IMR-90 (cell line): ENCODE measurements at regions not wholly inside any gene's neighbourhood (a gene's known extent, or its start where the extent isn't known, plus 50 kb on each side); places are given as distances from the start of the nearest gene placed in this dataset.

Source experiments
- ATAC-seq: fragments of 200-7000 bp; cut with Tn5 transposase; 2 replicates; pipeline ENCODE4 v1.9.1; 2020; ENCODE audit warnings: low read depth, mild to moderate bottlenecking, moderate library complexity
- BruUV-seq: library from RNA; stranded (reverse); fragments of 400-500 nt; replicated peaks from 2 replicates; lab custom pipeline; 2021; lab: Mats Ljungman, UMichigan
- CTCF ChIA-PET: fragments of 300-600 bp; formaldehyde crosslinking; extraction: SDS; loops from one replicate; lab custom pipeline; 2021; ENCODE audit warnings: antibody characterized with exemption; lab: Yijun Ruan, JAX
- POLR2A ChIA-PET: fragments of 300-600 bp; sonication (Branson Sonifier 250); formaldehyde crosslinking; loops from one replicate; lab custom pipeline; 2022; ENCODE audit warnings: antibody characterized with exemption; ENCODE audit not compliant: unreplicated experiment; lab: Charles Lee
- DNase-seq: peaks from one replicate; pipeline ENCODE4 v3.0.0; 2013
- H2AFZ ChIP-seq: replicated peaks from 2 replicates; pipeline ENCODE3; 2013; ENCODE audit warnings: low read length, mild to moderate bottlenecking; ENCODE audit not compliant: poor library complexity
- H2AK5ac ChIP-seq: 2 replicates; pipeline ENCODE4 v1.6.1; 2013; ENCODE audit warnings: low read depth, low read length, inconsistent platforms
- H2AK9ac ChIP-seq: replicated peaks from 2 replicates; pipeline ENCODE3; 2013; ENCODE audit warnings: mild to moderate bottlenecking, low read depth, low read length, moderate library complexity; ENCODE audit not compliant: poor library complexity
- H2BK120ac ChIP-seq: 2 replicates; pipeline ENCODE4 v1.6.1; 2013; ENCODE audit warnings: low read depth, low read length, inconsistent platforms
- H2BK15ac ChIP-seq: 3 replicates; pipeline ENCODE4 v1.6.1; 2013; ENCODE audit warnings: low read depth, low read length, inconsistent platforms
- H2BK20ac ChIP-seq: 2 replicates; pipeline ENCODE4 v1.6.1; 2013; ENCODE audit warnings: low read depth, mild to moderate bottlenecking, inconsistent platforms, low read length, moderate library complexity
- H2BK5ac ChIP-seq: 2 replicates; pipeline ENCODE4 v1.6.1; 2013; ENCODE audit warnings: mild to moderate bottlenecking, low read depth, low read length, inconsistent platforms; ENCODE audit not compliant: poor library complexity, severe bottlenecking
- H3K14ac ChIP-seq: replicated peaks from 2 replicates; pipeline ENCODE4 v1.6.1; 2013; ENCODE audit warnings: low read depth, low read length, inconsistent platforms
- H3K18ac ChIP-seq: 2 replicates; pipeline ENCODE4 v1.6.1; 2013; ENCODE audit warnings: low read depth, low read length, control low read depth
- H3K23ac ChIP-seq: 2 replicates; pipeline ENCODE4 v1.6.1; 2013; ENCODE audit warnings: low read depth, low read length, inconsistent platforms
- H3K27ac ChIP-seq: 2 replicates; pipeline ENCODE4 v1.5.1; 2013; ENCODE audit warnings: mild to moderate bottlenecking, control low read depth, low read length; ENCODE audit not compliant: insufficient read depth
- H3K27me3 ChIP-seq: 2 replicates; pipeline ENCODE4 v1.6.1; 2013; ENCODE audit warnings: low read length; ENCODE audit not compliant: control insufficient read depth, insufficient read depth
- H3K36me3 ChIP-seq: 2 replicates; pipeline ENCODE4 v1.6.1; 2013; ENCODE audit warnings: low read length, mixed read lengths; ENCODE audit not compliant: control insufficient read depth, insufficient read depth
- H3K4ac ChIP-seq: 2 replicates; pipeline ENCODE4 v1.6.1; 2013; ENCODE audit warnings: low read depth, low read length, inconsistent platforms
- H3K4me1 ChIP-seq: 2 replicates; pipeline ENCODE4 v1.6.1; 2013; ENCODE audit warnings: low read length, mixed read lengths; ENCODE audit not compliant: control insufficient read depth, insufficient read depth
- H3K4me2 ChIP-seq: 2 replicates; pipeline ENCODE4 v1.6.1; 2013; ENCODE audit warnings: low read depth, mild to moderate bottlenecking, control low read depth, low read length, moderate library complexity
- H3K4me3 ChIP-seq: 2 replicates; pipeline ENCODE4 v1.5.1; 2013; ENCODE audit warnings: low read depth, mild to moderate bottlenecking, control low read depth, low read length, moderate library complexity; ENCODE audit not compliant: insufficient read depth
- H3K56ac ChIP-seq: 2 replicates; pipeline ENCODE4 v1.6.1; 2013; ENCODE audit warnings: low read length, inconsistent platforms; ENCODE audit not compliant: insufficient read depth; ENCODE audit errors: extremely low read depth
- H3K79me1 ChIP-seq, 2 experiments: 2 replicates each; pipeline ENCODE4 v1.6.1; 2013; ENCODE audit warnings: low read length in 2 of 2, inconsistent platforms in 1 of 2, low read depth in 1 of 2
- H3K9ac ChIP-seq: 2 replicates; pipeline ENCODE4 v1.6.1; 2013; ENCODE audit warnings: low read depth, low read length, control low read depth
- H3K9me1 ChIP-seq: 2 replicates; pipeline ENCODE4 v1.6.1; 2013; ENCODE audit warnings: low read length, inconsistent platforms; ENCODE audit not compliant: insufficient read depth
- H3K9me3 ChIP-seq: 2 replicates; pipeline ENCODE4 v1.6.1; 2013; ENCODE audit warnings: low read length; ENCODE audit not compliant: control insufficient read depth, insufficient read depth
- H4K20me1 ChIP-seq: 2 replicates; pipeline ENCODE4 v1.6.1; 2013; ENCODE audit warnings: low read length, inconsistent platforms; ENCODE audit not compliant: insufficient read depth
- H4K5ac ChIP-seq: 2 replicates; pipeline ENCODE4 v1.6.1; 2013; ENCODE audit warnings: mild to moderate bottlenecking, low read depth, low read length, control low read depth
- H4K8ac ChIP-seq, 2 experiments: 2 replicates each; pipeline ENCODE4 v1.6.1; 2013; ENCODE audit warnings: low read depth in 2 of 2, low read length in 2 of 2, control low read depth in 1 of 2, inconsistent platforms in 1 of 2
- H4K91ac ChIP-seq: 2 replicates; pipeline ENCODE4 v1.6.1; 2013; ENCODE audit warnings: low read depth, low read length, inconsistent platforms; ENCODE audit not compliant: insufficient read depth
- BHLHE40 ChIP-seq: fragments of 150-350 bp; IDR thresholded peaks from 2 replicates; pipeline ENCODE4 v1.6.1; 2016; ENCODE audit warnings: mild to moderate bottlenecking, low read depth, low read length
- CEBPB ChIP-seq: IDR thresholded peaks from 2 replicates; pipeline ENCODE4 v1.6.1; 2012; ENCODE audit warnings: low read depth, low read length, improper control_type of control experiment
- CHD1 ChIP-seq: IDR thresholded peaks from 2 replicates; pipeline ENCODE4 v1.6.1; 2012; ENCODE audit warnings: low read depth, low read length, improper control_type of control experiment
- FOS ChIP-seq: fragments of 150-350 bp; IDR thresholded peaks from 2 replicates; pipeline ENCODE4 v1.6.1; 2016; ENCODE audit warnings: low read depth, low read length
- MAFK ChIP-seq: IDR thresholded peaks from 2 replicates; pipeline ENCODE4 v1.6.1; 2012; ENCODE audit warnings: low read depth, low read length, improper control_type of control experiment
- MAZ ChIP-seq: IDR thresholded peaks from 2 replicates; pipeline ENCODE4 v1.6.1; 2012; ENCODE audit warnings: low read depth, mild to moderate bottlenecking, low read length, improper control_type of control experiment, moderate library complexity, borderline replicate concordance
- MXI1 ChIP-seq: IDR thresholded peaks from 2 replicates; pipeline ENCODE4 v1.6.1; 2012; ENCODE audit warnings: low read depth, mild to moderate bottlenecking, low read length, moderate library complexity, borderline replicate concordance
- NFE2L2 ChIP-seq: fragments of 150-350 bp; IDR thresholded peaks from 2 replicates; pipeline ENCODE4 v1.6.1; 2016; ENCODE audit warnings: low read depth, mild to moderate bottlenecking, low read length
- POLR2A ChIP-seq: IDR thresholded peaks from 2 replicates; pipeline ENCODE4 v1.6.1; 2012; ENCODE audit warnings: mild to moderate bottlenecking, low read depth, low read length
- RAD21 ChIP-seq: IDR thresholded peaks from 2 replicates; pipeline ENCODE4 v1.6.1; 2012; ENCODE audit warnings: low read length, improper control_type of control experiment
- RCOR1 ChIP-seq: IDR thresholded peaks from 2 replicates; pipeline ENCODE4 v1.6.1; 2012; ENCODE audit warnings: mild to moderate bottlenecking, low read length, improper control_type of control experiment; ENCODE audit not compliant: insufficient replicate concordance
- RFX5 ChIP-seq: IDR thresholded peaks from 2 replicates; pipeline ENCODE4 v1.8.0; 2012; ENCODE audit warnings: low read depth, mild to moderate bottlenecking, low read length, moderate library complexity
- SMC3 ChIP-seq: fragments of 150-350 bp; IDR thresholded peaks from 2 replicates; pipeline ENCODE4 v1.6.1; 2016; ENCODE audit warnings: low read depth, mild to moderate bottlenecking, antibody characterized with exemption, low read length, moderate library complexity
- WGBS, 2 experiments: methylation state at CpG; one replicate each; pipeline versions ENCODE4 v1.1.5 to v1.1.7; 2013; ENCODE audit warnings: missing lambda C conversion rate in 2 of 2; ENCODE audit not compliant: insufficient read length in 1 of 2; ENCODE audit errors: extremely low coverage in 2 of 2; 5-methylcytosine and 5-hydroxymethylcytosine counted together
- dilution Hi-C: fragments of 300-500 bp; cut with HindIII; formaldehyde crosslinking; loops from one replicate; pipeline ENCODE4 v1.14.3; 2018; ENCODE audit warnings: low sequenced_read_pairs; ENCODE audit not compliant: unreplicated experiment
- in situ Hi-C: fragments of 300-500 bp; cut with MboI; formaldehyde crosslinking; loops from 3 replicates; pipeline ENCODE4 v1.14.3; 2019; ENCODE audit warnings: low sequenced_read_pairs, inconsistent platforms, mixed read lengths
- intact Hi-C: fragments of 100-400 bp; cut with micrococcal nuclease; formaldehyde crosslinking; loops from 2 replicates; pipeline ENCODE4 v1.10.0; 2022
- TF ChIP-seq, protein P1 (sequence below): fragments of 150-350 bp; IDR thresholded peaks from 2 replicates; pipeline ENCODE4 v1.6.1; 2017; ENCODE audit warnings: mild to moderate bottlenecking, antibody characterized with exemption, low read length, low read depth
- TF ChIP-seq, protein P2 (sequence below): conservative IDR thresholded peaks from 2 replicates; pipeline ENCODE4 v1.5.1; 2012; ENCODE audit warnings: mild to moderate bottlenecking, low read depth, low read length, improper control_type of control experiment
- TF ChIP-seq, protein P3 (sequence below): fragments of 150-350 bp; IDR thresholded peaks from 2 replicates; pipeline ENCODE4 v1.6.1; 2016; ENCODE audit warnings: low read depth, mild to moderate bottlenecking, low read length, moderate library complexity, borderline replicate concordance

DNA sequence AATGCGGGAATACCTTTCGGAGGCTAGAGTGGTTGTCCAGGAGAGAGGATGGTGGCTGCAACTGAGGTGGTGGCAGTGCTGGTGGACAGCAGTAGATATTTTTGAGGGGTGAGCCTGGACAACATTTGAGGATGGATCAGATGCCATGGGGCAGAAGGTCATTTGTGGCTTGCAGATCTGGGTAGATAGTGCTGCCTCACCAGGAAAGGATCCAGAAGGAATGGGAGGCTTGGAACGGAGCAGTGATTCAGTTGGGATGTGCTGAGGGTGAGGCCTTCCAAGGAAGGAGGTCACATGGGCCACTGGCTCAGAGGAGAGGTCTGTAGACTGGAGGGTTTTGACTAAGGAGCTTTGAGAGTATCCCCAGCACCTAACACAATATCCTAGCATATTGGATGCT is 110.8 kb upstream of the KAZN start:
- Histone ChIP-seq H2AK9ac (peak overlapping the region; percentile 48), H3K36me3 (no peaks in the 10 kb centered on the region), H2AFZ (no peak overlapping the region), H2BK120ac (no peak overlapping the region), H4K5ac (no peak overlapping the region), H4K91ac (no peak overlapping the region), H3K23ac (no peak overlapping the region), H3K9me3 (peaks cover 2% of the 10 kb centered on the region; the same call in 1 of the 2 replicates), H2BK20ac (no peak overlapping the region), H3K27me3 (no peaks in the 10 kb centered on the region), H2BK15ac (no peak overlapping the region), H4K8ac (no peak overlapping the region), H3K18ac (no peak overlapping the region), H4K20me1 (no peaks in the 10 kb centered on the region), H3K79me1 (no peaks in the 10 kb centered on the region), H3K4me3 (no peak overlapping the region), H3K4ac (no peak overlapping the region), H3K56ac (no peak overlapping the region), H3K9ac (no peak overlapping the region), H3K14ac (no peak overlapping the region), H2AK5ac (no peak overlapping the region), H3K9me1 (no peaks in the 10 kb centered on the region), H3K4me2 (no peak overlapping the region), H2BK5ac (no peak overlapping the region), H3K4me1 (peaks cover 8% of the 10 kb centered on the region; the same call in 1 of the 2 replicates), H3K27ac (no peak overlapping the region)
- TF ChIP-seq RFX5, result no peak
- TF ChIP-seq RAD21, result no peak
- no peak for TF ChIP-seq POLR2A
- TF ChIP-seq NFE2L2, result no peak
- TF ChIP-seq FOS, result no peak
- no peak for TF ChIP-seq CEBPB
- TF ChIP-seq, protein P1, sequence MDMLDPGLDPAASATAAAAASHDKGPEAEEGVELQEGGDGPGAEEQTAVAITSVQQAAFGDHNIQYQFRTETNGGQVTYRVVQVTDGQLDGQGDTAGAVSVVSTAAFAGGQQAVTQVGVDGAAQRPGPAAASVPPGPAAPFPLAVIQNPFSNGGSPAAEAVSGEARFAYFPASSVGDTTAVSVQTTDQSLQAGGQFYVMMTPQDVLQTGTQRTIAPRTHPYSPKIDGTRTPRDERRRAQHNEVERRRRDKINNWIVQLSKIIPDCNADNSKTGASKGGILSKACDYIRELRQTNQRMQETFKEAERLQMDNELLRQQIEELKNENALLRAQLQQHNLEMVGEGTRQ, result no peak
- no peak for TF ChIP-seq SMC3
- TF ChIP-seq MAZ, result no peak
- no peak for TF ChIP-seq BHLHE40
- no peak for TF ChIP-seq MXI1
- TF ChIP-seq, protein P2, sequence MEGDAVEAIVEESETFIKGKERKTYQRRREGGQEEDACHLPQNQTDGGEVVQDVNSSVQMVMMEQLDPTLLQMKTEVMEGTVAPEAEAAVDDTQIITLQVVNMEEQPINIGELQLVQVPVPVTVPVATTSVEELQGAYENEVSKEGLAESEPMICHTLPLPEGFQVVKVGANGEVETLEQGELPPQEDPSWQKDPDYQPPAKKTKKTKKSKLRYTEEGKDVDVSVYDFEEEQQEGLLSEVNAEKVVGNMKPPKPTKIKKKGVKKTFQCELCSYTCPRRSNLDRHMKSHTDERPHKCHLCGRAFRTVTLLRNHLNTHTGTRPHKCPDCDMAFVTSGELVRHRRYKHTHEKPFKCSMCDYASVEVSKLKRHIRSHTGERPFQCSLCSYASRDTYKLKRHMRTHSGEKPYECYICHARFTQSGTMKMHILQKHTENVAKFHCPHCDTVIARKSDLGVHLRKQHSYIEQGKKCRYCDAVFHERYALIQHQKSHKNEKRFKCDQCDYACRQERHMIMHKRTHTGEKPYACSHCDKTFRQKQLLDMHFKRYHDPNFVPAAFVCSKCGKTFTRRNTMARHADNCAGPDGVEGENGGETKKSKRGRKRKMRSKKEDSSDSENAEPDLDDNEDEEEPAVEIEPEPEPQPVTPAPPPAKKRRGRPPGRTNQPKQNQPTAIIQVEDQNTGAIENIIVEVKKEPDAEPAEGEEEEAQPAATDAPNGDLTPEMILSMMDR, result no peak
- no peak for TF ChIP-seq CHD1
- TF ChIP-seq, protein P3, sequence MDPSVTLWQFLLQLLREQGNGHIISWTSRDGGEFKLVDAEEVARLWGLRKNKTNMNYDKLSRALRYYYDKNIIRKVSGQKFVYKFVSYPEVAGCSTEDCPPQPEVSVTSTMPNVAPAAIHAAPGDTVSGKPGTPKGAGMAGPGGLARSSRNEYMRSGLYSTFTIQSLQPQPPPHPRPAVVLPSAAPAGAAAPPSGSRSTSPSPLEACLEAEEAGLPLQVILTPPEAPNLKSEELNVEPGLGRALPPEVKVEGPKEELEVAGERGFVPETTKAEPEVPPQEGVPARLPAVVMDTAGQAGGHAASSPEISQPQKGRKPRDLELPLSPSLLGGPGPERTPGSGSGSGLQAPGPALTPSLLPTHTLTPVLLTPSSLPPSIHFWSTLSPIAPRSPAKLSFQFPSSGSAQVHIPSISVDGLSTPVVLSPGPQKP, result no peak
- TF ChIP-seq RCOR1, result no peak
- no peak for TF ChIP-seq MAFK
- ChIA-PET POLR2A (no interaction called here), CTCF (no interaction called here)
- BruUV-seq, result no TSS peak
- 74% methylated on average over 3 of the region's 3 CpGs; no CpG with 5 or more reads in 1 of the 2 experiments for WGBS, 2 experiments
- intact Hi-C loops (loop anchor here (5.0 kb wide), 1 partner anchor 45 kb away; no protein-coding TSS in a partner anchor), dilution Hi-C loops (no loop called here), in situ Hi-C loops (no loop called here)
- no peak for ATAC-seq
- no peak for DNase-seq
